ENCODE measurements at regions not wholly inside any gene's neighbourhood (a gene's known extent, or its start where the extent isn't known, plus 50 kb on each side); places are given as distances from the start of the nearest gene placed in this dataset.
A peak's percentile ranks its signal among the peaks of the same experiment; 100 is the strongest.

- no peak for DNase-seq (ENCODE audit: low spot score)
These were observed 133.0 kb downstream of the ZDHHC21 start for GRCh38 chr9:14560194-14560593.

DNA sequence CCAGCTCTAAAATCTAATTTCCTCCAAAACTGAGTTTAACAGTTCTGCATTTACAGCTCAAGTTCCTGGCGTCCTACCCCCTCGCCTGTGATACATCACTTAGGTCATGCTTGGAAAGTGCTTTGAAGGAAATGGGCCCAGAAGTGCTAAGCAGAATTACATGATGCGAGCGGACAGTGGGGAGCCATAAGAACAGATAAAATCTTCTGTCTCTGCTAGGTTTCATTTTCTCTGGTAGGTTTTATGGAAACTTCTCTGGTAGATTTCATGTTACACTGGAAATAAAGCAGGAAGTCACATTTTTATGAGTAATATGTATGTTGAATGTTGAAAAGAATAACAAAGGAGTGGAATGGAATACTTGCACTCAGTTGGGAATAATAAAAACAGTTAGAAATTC lies 138.3 kb downstream of the ZDHHC21 start:
- DNase-seq (ENCODE audit: low spot score) = no peak

DNA sequence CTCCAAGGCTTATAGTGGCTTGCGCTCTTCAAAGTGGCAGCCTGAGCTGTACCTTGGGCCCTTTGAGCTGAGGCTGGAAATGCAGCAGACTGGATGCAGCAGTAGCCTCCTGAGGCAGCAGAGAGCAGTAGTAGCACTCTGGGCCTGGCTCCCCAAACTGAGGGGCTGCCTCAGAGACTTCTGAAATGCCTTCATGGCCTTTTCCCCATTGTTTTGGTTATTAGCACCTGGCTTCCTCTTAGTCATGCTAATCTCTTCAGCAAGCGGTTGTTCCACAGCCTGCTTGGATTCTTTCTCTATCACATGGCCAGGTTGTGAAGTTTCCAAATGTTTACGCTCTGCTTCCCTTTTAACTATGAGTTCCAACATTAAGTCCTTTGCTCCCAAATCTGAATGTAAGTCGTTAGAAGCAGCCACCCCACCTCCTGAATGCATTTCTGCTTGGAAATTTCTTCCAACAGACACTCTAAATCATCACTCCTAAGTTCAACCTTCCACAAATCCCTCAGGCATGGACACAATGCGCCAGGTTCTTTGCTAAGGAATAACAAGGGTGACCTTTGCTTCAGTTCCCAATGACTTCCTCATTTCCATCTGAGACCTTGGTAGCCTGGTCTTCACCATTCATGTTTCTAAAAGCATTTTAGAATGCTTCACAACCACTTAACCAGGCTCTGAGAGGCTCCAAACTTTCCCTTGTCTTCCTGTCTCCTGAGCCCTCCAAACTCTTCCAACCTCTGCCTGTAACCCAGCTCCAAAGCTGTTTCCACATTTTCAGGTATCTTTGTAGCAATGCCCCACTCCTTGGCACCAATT lies 145.8 kb downstream of the ZDHHC21 start:
- no peak for DNase-seq (ENCODE audit: low spot score)

DNA sequence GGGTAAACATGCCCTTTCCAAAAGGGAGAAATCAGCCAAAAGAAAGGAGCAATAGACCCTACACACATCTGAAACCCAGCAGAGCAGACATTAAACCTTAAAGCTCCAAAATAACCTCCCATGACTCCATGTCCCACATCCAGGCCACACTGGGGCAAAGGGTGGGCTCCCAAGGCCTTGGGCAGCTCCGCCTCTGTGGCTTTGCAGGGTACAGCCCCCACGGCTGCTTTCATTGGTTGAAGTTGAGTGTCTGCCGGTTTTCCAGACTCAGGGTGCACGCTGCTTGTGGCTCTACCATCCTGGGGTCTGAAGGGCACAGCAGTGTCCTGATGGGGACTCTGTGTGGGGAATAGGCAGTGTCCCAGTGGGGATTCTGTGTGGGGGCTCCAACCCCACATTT lies 146.5 kb downstream of the ZDHHC21 start:
- DNase-seq (ENCODE audit: low spot score) = no peak

- DNase-seq (ENCODE audit: low spot score) = no peak
These were observed 151.2 kb downstream of the ZDHHC21 start for GRCh38 chr9:14542071-14542470.

GRCh38 chr9:14538526-14538925 lies 154.7 kb downstream of the ZDHHC21 start:
- DNase-seq (ENCODE audit: low spot score) = no peak

- no peak for DNase-seq (ENCODE audit: low spot score)
These were observed 157.9 kb downstream of the ZDHHC21 start for GRCh38 chr9:14535161-14535955.

- DNase-seq (ENCODE audit: low spot score) = no peak
These were observed 159.2 kb downstream of the ZDHHC21 start for GRCh38 chr9:14533867-14534640.

- peak; percentile 17 for DNase-seq (ENCODE audit: low spot score)
These were observed 160.6 kb downstream of the ZDHHC21 start for GRCh38 chr9:14532456-14533115.

DNA sequence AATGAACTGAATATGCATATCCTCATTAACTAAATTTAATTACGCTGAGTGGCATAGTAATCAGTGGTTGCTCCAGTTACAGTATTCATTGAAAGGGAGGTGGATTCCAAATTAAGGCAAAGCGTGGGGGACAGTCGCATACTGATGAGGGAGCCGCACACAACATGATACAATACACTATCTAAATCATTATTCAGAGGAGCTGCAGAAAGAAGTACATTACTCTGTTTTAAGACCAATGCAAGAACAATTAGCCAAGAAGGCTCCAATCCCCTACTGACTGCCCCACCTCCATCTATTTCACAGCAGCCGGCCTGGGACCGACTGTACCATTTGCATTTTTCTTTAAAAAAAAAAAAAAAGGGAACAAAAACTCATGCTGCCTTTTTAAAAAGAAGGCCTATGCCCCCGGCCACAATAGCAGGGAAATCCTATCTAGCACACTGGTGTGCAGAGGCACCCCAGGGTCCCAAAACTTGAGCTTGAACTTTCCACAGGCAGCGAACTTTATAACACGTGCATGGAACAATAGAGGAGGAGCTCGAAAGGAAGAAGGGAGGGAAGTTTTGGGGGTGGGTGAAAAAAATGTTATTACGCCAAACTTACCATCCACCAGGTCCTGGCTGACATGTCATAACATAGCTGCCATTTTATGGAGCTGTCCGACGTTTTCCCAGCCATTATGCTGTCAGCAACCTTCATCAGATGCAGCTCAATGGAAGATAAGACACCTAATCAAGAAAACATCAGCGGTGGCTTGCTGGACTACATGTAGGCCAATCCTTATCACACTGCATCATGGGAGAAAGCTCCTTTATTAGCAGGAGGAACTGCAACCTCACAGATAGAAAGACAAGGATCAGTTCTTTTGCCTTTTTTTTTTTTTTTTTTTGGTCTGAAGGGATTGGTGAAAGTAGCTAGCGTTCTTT lies 161.6 kb downstream of the ZDHHC21 start:
- DNase-seq (ENCODE audit: low spot score) = peak; percentile 52

DNA sequence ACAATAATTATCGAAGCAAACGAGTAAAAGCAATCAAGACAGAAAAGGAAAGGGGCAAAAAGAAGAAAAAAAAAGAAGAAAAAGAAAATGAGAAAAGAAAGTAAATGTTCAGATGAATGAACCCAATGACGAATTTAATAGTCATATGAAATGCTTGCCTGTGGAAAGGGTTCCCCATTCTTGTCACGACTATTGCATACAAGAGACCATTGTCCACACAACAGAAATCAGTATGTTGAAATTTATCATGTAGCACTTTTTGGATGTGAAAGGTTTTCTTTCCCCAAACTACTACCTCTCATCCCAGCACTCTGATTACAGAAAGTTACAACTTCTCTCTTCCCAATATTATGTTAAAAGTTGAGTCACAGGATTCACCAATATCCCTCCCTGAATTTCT lies 162.4 kb downstream of the ZDHHC21 start:
- DNase-seq (ENCODE audit: low spot score) = no peak

DNA sequence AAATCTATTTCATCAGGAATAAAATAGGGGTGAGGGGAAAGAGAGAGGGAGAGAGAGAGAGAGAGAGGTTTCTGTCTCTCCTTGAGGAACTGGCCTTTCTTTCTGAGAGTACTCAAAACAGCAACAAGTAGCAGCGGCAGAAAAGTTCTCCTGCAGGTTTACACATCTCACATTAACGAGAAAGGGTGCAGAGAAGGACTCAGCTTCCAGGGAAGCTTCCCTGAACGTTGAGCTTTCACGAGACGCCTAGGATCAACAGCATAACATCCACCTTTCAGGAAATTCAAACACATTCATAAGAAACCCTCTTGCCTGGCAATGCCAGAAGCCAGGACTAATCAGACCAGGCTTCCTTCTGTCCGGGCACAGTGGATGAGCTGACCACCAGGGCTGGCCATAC lies 162.9 kb downstream of the ZDHHC21 start:
- DNase-seq (ENCODE audit: low spot score) = peak; percentile 57

DNA sequence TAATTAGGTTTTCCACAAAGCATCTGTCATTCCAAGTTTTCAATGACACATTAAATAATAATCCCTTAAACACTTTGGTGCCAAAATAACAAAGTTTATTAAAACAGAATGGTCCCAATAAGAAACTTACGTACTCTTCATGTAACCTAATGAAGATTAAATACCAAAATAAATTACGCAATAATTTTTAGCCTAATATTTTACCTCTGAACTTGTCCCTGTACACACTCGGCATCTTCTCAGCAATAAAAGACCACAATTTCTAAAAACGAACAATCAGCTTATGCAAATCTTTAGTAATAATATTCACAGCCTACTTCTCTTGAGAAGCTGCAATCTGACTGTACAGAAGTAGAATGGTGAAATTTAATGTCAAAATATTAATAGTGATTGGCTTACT lies 163.6 kb downstream of the ZDHHC21 start:
- peak; percentile 14 for DNase-seq (ENCODE audit: low spot score)

DNA sequence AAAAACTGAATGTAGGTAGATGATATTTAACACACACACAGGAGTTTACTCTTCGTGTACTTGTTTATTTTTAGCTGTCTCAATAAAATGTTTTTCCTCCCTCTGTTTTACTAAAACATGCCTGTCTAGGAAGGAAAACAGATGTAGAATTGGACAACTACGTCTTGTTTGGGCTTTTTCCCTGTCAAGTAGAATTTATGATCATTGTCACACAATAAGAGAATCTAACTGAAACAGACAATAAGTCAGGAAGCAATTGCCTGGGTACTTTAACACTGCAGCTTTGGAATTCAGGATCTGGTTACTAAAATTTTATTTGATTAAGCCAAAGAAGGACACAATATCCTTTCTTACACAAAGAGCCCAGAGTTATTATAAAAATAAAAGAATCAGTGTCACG lies 164.2 kb downstream of the ZDHHC21 start:
- peak; percentile 40 for DNase-seq (ENCODE audit: low spot score)

DNA sequence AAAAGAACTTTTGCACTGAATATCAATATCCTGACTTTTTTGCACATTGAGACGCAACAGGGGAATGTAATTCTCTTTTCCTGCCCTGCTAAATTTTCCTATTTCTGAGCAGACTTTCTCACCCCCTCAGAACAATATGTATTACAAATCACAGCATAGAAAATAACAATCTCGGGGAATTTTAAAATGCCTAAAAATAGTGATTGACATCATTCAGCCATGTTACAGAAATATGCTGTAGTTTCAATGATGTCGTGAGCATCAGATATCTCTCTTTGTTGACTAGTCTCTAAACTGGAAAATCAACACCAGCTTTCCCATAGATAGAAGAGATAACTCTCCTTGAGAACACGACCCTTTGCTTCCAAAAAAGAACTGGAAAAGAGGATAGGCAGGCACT lies 166.7 kb downstream of the ZDHHC21 start:
- DNase-seq (ENCODE audit: low spot score) = peak; percentile 31

GRCh38 chr9:14525856-14526255 lies 167.4 kb downstream of the ZDHHC21 start:
- DNase-seq (ENCODE audit: low spot score) = peak; percentile 35

- DNase-seq (ENCODE audit: low spot score) = peak; percentile 57
These were observed 168.2 kb downstream of the ZDHHC21 start for GRCh38 chr9:14524873-14525515.

- DNase-seq (ENCODE audit: low spot score) = no peak
These were observed 169.7 kb downstream of the ZDHHC21 start for GRCh38 chr9:14523545-14523944.

GRCh38 chr9:14522627-14523379 lies 170.4 kb downstream of the ZDHHC21 start:
- no peak for DNase-seq (ENCODE audit: low spot score)

DNA sequence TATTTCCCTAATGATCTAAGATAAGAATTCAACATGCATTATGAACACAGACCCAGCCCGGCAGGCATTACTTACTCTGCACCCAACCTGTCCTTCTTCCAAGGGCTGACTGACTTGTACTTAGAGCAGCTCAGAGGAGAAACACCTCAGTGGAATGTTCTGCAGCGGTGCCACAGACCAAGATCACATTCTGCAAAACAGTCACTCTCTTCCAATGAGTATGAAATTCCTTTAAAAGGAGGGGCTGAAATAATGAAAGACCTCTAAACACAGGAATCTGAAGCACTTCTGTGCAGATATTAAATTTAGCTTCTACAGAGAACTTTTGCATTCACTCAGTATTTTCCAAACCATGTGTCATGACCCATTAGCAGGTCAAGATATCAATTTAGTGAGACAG lies 172.9 kb downstream of the ZDHHC21 start:
- DNase-seq (ENCODE audit: low spot score) = no peak
